ENCODE measurements at regions not wholly inside any gene's neighbourhood (a gene's known extent, or its start where the extent isn't known, plus 50 kb on each side); places are given as distances from the start of the nearest gene placed in this dataset.

GRCh38 chr3:72042397-72043203 is 257.7 kb upstream of the PROK2 start (continued):
- TF ChIP-seq ATF2 (IDR thresholded peaks at IDR 0.05; ENCODE audit: low read length) (no peak), POU5F1 (IDR thresholded peaks at IDR 0.05; ENCODE audit: low read depth, low read length) (no peak), ZNF274 (IDR thresholded peaks at IDR 0.05; ENCODE audit: borderline replicate concordance, extremely low read depth, low read length) (no peak), CTCF (IDR thresholded peaks at IDR 0.05; ENCODE audit: control extremely low read depth in 1 of 3, insufficient read depth in 1 of 3, low read depth in 1 of 3, low read length in 3 of 3) (no peak)

Measured in H1 (cell line).